T-helper 9 cell (primary cell): ENCODE measurements at regions not wholly inside any gene's neighbourhood (a gene's known extent, or its start where the extent isn't known, plus 50 kb on each side); places are given as distances from the start of the nearest gene placed in this dataset.
A peak's percentile ranks its signal among the peaks of the same experiment; 100 is the strongest.

Source experiments
- DNase-seq: peaks from one replicate; pipeline ENCODE4 v3.0.0-alpha.2; 2020

- no peak for DNase-seq
Observed at GRCh38 chr4:81870275-81870674, 398.6 kb upstream of the RASGEF1B start.

GRCh38 chr4:81860111-81860510 is 388.4 kb upstream of the RASGEF1B start:
- DNase-seq, result no peak

GRCh38 chr4:81854406-81854805 is 382.7 kb upstream of the RASGEF1B start:
- DNase-seq, result no peak

GRCh38 chr4:81852031-81852715 is 380.5 kb upstream of the RASGEF1B start:
- DNase-seq, result no peak

GRCh38 chr4:81850701-81851100 is 379.0 kb upstream of the RASGEF1B start:
- DNase-seq, result no peak

GRCh38 chr4:81845761-81846160 is 374.1 kb upstream of the RASGEF1B start:
- DNase-seq, result no peak

GRCh38 chr4:81845273-81845672 is 373.6 kb upstream of the RASGEF1B start:
- no peak for DNase-seq

GRCh38 chr4:81844717-81845116 is 373.0 kb upstream of the RASGEF1B start:
- DNase-seq, result peak; percentile 53

- DNase-seq, result no peak
Observed at GRCh38 chr4:81839347-81840042, 367.8 kb upstream of the RASGEF1B start.

- DNase-seq, result no peak
Observed at GRCh38 chr4:81838586-81838985, 366.9 kb upstream of the RASGEF1B start.

GRCh38 chr4:81836716-81837115 is 365.0 kb upstream of the RASGEF1B start:
- no peak for DNase-seq

- DNase-seq, result no peak
Observed at GRCh38 chr4:81833576-81833975, 361.9 kb upstream of the RASGEF1B start.

GRCh38 chr4:81828991-81829390 is 357.3 kb upstream of the RASGEF1B start:
- no peak for DNase-seq

- no peak for DNase-seq
Observed at GRCh38 chr4:81827577-81828202, 356.0 kb upstream of the RASGEF1B start.

- DNase-seq, result no peak
Observed at GRCh38 chr4:81826817-81827424, 355.2 kb upstream of the RASGEF1B start.

- no peak for DNase-seq
Observed at GRCh38 chr4:81826335-81826734, 354.6 kb upstream of the RASGEF1B start.

GRCh38 chr4:81818385-81818920 is 346.7 kb upstream of the RASGEF1B start:
- DNase-seq, result no peak

- no peak for DNase-seq
Observed at GRCh38 chr4:81816031-81816761, 344.5 kb upstream of the RASGEF1B start.

GRCh38 chr4:81814987-81815541 is 343.4 kb upstream of the RASGEF1B start:
- DNase-seq, result no peak

GRCh38 chr4:81811562-81812293 is 340.0 kb upstream of the RASGEF1B start:
- no peak for DNase-seq

- DNase-seq, result no peak
Observed at GRCh38 chr4:81808011-81808672, 336.4 kb upstream of the RASGEF1B start.
